HPDE6-E6E7 (cell line): ENCODE measurements at regions not wholly inside any gene's neighbourhood (a gene's known extent, or its start where the extent isn't known, plus 50 kb on each side); places are given as distances from the start of the nearest gene placed in this dataset.

ENCODE experiments used
- DNase-seq: peaks from one replicate; pipeline ENCODE4 v3.0.0; 2011; ENCODE audit warnings: missing footprints; ENCODE audit errors: extremely low spot score

DNA sequence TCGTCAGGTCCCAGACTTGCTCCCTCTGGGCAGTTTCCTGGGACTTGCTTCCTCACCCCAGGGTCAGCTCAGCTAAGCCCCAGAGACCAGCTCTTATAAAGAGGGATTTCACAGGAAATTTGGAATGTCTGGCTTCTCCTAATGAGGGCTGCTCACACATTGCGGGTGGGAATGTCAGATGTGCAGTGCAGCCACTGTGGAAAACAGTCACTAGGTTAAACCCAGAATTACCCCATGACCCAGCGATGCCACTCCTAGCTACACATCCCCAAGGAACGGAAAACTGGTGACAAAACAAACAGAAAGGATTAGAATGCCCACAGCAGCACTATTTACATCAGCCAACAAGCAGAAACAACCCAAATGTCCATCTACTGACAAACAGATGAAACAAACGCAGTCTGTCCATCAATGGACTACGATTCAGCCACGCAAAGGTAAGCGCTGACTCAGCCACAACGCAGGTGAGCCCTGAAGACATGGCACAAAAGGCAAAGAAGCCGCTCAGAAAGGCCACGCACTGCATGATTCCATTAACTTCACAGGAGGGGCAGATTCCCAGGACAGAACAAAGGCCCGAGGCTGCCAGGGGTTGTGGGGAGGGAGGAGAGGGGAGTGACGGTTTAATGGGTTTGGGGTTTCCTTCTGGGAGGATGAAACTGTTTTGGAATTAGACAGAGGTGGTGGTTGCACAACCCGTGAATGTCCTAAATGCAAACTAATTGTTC lies 63.0 kb downstream of the NCOR2 start:
- no peak for DNase-seq

DNA sequence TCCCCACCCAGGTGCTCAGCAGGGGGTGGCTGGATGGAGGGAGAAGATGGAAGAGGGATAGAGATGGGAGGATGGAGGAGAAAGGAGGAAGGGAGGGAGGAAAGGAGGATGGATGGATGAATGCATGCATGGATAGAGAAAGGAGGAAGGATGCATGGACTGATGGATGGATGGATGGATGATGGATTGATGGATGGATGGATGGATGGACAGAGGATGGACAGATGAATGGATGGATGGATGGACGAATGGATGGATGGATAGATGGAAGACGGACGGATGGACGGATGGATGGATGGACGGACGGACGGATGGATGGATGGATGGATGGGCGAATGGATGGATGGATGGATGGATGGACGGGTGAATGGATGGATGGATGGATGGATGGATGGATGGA lies 64.1 kb downstream of the NCOR2 start:
- no peak for DNase-seq

DNA sequence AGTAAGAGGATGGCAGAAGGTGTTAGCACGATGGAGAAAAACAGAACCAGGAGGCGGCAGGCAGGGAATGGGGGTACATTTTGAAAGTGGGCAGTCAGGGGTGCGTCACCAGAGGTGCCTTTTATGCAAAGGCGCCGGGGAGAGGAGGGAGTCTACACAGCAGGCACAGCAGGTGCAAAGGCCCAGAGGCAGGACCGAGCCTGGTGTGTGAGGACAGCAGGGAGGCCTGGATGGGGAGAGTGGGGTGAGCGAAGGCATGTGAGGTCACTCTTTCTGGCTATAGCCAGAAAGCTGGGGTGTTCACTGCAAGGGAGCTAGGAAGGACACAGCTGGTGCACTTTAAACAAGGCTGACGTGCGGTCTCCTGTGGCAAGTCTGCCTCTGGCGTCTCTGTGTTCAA lies 65.0 kb downstream of the NCOR2 start:
- DNase-seq = no peak

- no peak for DNase-seq
These were observed 65.6 kb downstream of the NCOR2 start for GRCh38 chr12:124501827-124502226.

DNA sequence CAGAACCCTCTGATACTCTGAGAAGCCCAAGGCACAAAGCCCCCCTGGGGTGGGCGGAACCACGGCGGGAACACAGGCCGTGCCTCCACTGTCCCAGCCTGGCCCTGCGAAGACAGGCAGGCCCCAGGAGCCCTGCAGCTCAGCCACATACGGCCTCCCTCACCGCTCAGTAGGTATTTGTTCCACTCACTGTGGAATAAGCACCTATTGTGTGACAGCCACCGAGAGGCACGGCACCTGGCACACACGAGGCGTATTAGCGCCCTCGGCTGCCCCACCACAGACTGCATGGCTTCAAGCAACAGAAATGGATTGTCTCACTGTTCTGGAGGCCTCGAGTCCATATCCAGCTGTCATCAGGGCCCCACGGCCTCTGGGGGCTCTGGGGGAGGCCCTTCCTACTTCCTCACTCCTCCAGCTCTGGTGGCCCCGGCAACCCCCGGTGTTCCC lies 66.3 kb downstream of the NCOR2 start:
- DNase-seq = no peak

GRCh38 chr12:124499898-124500244 lies 67.5 kb downstream of the NCOR2 start:
- no peak for DNase-seq

DNA sequence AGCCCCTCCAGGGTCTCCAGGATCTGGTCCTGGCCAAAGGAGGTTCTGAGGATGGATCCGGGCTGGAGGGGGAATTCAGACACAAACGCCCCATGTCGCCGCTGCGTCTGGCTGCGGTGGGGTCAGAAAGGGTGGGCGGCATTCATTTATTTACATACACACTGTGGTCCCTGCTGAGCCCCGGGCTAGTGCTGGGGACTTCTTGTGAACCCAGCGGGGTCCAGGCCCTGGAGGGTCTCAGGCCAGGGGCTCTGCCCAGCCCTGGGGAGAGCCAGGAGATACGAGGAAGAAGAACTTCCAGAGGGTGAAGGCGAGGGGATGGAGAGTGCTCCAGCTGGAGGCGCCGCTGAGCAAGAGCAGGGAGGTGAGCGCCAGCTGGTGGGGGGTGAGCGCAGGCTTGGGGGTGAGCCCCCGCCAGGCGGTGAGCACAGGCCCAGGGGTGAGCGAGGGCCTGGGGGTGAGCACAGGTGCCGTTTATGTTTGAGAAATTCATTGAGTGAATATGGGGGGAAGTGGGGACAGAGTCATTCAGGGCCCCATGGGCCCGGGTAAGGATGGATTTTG lies 68.1 kb downstream of the NCOR2 start:
- DNase-seq = no peak

- no peak for DNase-seq
These were observed 68.9 kb downstream of the NCOR2 start for GRCh38 chr12:124498275-124499189.

- peak; percentile 28 for DNase-seq
These were observed 69.8 kb downstream of the NCOR2 start for GRCh38 chr12:124497658-124498057.

DNA sequence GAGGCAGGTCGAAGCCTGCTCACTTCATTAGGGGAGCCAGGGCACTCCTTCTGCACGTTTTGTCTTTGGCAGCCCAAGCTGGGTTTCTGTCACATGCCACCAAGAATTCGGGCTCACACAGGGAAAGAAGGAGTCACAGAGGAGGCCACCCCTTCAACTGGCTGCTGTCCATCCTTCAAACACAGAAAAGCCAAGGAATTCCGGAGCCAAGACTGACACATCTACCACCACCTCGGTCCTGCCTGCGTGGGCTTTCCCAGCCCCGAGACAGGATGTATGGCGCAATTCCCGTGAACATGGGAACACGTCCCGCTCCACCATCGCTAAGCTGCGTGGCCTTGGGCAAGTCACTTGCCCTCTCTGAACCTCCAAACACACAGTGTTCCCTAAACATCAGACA lies 70.4 kb downstream of the NCOR2 start:
- no peak for DNase-seq

GRCh38 chr12:124496584-124496983 lies 70.8 kb downstream of the NCOR2 start:
- DNase-seq = peak; percentile 47

DNA sequence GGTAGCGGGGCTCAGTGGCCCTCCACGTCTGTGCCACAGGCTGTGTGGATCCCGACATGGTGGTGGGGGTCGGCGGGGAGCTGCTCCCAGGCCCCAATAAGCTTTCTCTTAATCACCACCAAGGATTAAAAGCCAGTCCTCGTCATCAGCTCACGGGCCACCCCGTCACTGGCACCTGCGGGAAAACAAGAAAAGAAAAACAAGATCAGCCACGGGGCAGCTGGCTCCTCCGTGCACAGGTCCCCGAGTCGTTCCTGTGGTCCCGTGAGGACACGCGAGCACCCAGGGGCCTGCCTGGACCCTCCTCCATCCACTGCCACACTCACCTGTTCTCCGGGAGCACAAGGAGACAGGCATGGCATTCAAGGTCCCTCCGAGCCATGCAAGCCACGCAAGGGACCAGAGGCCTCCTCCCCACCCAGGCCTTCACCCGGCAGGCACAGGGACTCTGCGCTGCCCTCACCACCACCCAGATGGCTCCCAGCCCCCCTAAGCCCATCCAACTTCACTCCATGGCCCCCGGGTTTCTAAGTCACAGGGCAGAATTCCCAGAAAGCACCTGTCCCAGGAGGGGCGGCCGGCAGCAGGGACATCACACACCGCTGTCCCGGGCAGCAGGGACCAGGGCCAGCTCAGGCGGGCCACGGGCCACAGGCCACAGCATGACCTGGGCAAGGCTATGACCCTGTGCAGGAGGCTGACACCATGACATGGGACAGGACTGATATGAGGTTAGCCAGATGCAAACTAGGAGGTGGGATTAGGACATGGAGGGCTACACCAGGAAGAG lies 72.0 kb downstream of the NCOR2 start:
- DNase-seq = no peak

GRCh38 chr12:124494751-124495129 lies 72.7 kb downstream of the NCOR2 start:
- no peak for DNase-seq

GRCh38 chr12:124493809-124494750 lies 73.3 kb downstream of the NCOR2 start:
- no peak for DNase-seq

GRCh38 chr12:124492879-124493808 lies 74.3 kb downstream of the NCOR2 start:
- DNase-seq = no peak

DNA sequence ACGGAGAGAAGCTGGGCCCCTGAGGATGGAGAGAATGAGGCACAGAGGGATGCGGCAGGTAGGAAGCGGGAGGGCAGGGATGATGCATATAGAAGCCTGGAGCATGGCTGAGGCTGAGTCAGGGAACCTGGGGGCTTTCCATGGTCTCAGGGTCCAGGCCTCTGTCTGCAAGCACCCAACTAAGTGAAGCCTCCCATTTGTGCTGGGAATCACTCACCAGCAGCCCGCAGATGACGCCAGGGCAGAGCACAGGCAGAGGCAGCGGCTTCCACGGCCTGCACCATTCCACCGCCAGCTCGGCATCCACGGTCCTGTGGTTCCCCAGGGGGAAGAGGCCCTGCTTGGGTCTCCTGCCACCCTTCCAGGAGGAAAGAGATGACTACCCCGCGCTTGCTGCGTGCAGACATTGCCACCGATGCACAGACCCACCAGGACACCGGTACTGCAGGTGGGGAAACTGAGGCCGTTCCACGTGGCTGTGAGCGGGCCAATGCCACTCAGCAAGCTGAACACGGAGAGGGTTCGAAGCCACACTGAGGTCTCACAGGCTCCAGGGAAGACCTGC lies 75.5 kb downstream of the NCOR2 start:
- no peak for DNase-seq

DNA sequence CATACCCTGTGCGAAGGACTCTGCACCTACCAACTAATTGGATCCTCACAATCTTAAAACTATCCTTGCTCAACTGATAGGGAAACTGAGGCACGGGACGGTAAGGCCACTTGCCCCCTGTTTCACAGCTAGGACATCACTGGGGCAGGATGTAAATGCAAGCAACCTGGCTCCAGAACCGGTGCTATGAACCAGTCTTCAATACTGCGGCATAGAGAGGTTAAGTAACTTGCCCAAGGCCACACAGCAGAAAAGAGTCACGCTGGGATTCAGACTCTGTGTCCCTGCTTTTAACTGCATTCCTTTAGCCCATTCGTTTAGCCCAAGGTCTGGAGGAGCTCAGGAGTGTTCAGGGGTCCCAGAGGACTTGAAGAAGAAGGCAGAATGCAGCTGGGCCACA lies 76.1 kb downstream of the NCOR2 start:
- DNase-seq = no peak

GRCh38 chr12:124490584-124491305 lies 76.7 kb downstream of the NCOR2 start:
- no peak for DNase-seq
